ENCODE measurements at regions not wholly inside any gene's neighbourhood (a gene's known extent, or its start where the extent isn't known, plus 50 kb on each side); places are given as distances from the start of the nearest gene placed in this dataset.

DNA sequence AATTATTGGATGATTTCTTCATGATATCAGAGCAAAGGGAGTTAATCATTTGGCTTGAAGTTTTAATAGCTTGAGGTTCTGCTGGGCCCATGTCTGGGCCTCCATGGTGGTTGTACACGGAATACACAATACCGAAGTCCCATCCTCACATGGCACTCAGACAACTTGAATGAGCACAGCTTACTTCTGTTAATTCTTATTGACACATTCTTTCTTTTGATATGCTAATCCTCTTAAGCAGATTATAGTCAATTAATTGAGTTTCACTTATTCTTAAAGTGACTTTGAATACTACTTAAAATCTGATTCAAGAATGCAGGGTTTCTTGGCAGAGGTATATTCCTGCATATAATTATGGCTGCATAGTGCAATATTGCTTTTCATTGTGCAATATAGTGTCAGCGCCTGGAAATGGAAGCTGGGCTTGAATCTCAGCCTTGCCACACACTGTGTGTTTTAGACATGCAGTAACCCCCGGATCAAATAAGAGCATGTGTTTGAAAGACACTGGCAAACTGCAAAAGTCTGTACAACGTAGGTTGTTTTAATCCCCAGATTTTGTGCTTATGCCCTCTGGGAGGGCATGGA, 543.5 kb upstream of the ADARB2 start:
- 70 to 78% methylated on average over 5 of the region's 5 CpGs for WGBS, 2 experiments

DNA sequence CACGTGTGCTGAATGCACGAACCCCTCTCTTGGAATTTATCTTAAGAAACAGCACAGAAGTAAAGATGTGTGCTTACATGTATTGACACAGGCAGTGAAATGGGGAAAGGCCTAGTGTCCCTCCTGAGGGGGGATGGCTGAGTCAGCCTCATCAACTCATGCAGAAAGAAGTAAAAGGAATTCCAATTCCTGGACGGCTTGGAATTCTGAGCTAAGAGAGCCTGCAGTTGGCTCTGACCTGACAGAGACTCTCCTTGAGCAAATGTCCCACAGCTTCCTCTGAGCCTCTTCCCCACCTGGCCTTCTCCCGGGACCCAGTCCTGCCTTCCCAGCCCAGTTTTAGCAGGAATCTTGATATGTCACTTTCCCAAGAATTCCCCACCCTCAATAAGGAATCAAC, 542.4 kb upstream of the ADARB2 start:
- Histone ChIP-seq H3K9me3 (ENCODE audit: control insufficient read depth, low read length) (no peaks in the 10 kb centered on the region), H3K27me3 (ENCODE audit: control insufficient read depth, insufficient read depth, low read length, poor library complexity, severe bottlenecking) (no peaks in the 10 kb centered on the region)
- 72% methylated on average over 4 of the region's 4 CpGs for WGBS, 2 experiments

More for the DNA sequence above, 543.5 kb upstream of the ADARB2 start:
- H3K27ac ChIP-seq (ENCODE audit: insufficient read depth, low read depth, low read length, poor library complexity, severe bottlenecking), result no peak overlapping the region
- no peaks in the 10 kb centered on the region for H3K27me3 ChIP-seq (ENCODE audit: control insufficient read depth, insufficient read depth, low read length, poor library complexity, severe bottlenecking)
- no peak overlapping the region for H3K4me3 ChIP-seq (ENCODE audit: insufficient read depth, low read depth, low read length)
- peaks cover 15% of the 10 kb centered on the region for H3K4me1 ChIP-seq (ENCODE audit: control insufficient read depth, insufficient read depth, low read length)
- H3K9me3 ChIP-seq (ENCODE audit: control insufficient read depth, low read length), result no peaks in the 10 kb centered on the region
- no peaks in the 10 kb centered on the region for H3K36me3 ChIP-seq (ENCODE audit: control insufficient read depth, insufficient read depth, low read length)

DNA sequence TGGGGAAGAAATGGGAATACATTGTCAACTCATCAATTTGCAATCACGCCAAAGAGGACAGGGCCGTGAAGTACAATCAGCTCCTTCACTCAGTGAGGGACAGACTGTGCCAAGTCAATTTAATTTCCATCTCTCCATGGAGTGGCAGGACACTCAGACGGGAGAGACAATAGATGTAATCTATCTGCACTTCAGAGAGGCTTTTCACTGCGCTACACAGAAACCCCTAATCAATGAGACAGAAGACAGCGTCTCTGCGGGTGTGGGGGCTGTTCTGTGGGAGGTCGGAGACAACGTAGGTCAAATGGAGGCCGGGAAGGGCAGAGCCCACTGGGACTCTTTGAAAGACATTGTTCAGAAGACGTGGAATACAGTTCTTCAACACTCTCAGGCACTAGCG, 541.0 kb upstream of the ADARB2 start:
- Histone ChIP-seq H3K4me3 (ENCODE audit: insufficient read depth, low read depth, low read length) (no peak overlapping the region), H3K36me3 (ENCODE audit: control insufficient read depth, insufficient read depth, low read length) (no peaks in the 10 kb centered on the region), H3K4me1 (ENCODE audit: control insufficient read depth, insufficient read depth, low read length) (peaks cover 15% of the 10 kb centered on the region), H3K27me3 (ENCODE audit: control insufficient read depth, insufficient read depth, low read length, poor library complexity, severe bottlenecking) (no peaks in the 10 kb centered on the region), H3K9me3 (ENCODE audit: control insufficient read depth, low read length) (no peaks in the 10 kb centered on the region), H3K27ac (ENCODE audit: insufficient read depth, low read depth, low read length, poor library complexity, severe bottlenecking) (no peak overlapping the region)
- WGBS, 2 experiments, result 62 to 64% methylated on average over 11 of the region's 11 CpGs

More for the DNA sequence above, 542.4 kb upstream of the ADARB2 start:
- H3K4me3 ChIP-seq (ENCODE audit: insufficient read depth, low read depth, low read length), result no peak overlapping the region
- no peak overlapping the region for H3K27ac ChIP-seq (ENCODE audit: insufficient read depth, low read depth, low read length, poor library complexity, severe bottlenecking)
- H3K36me3 ChIP-seq (ENCODE audit: control insufficient read depth, insufficient read depth, low read length), result no peaks in the 10 kb centered on the region
- H3K4me1 ChIP-seq (ENCODE audit: control insufficient read depth, insufficient read depth, low read length), result peaks cover 15% of the 10 kb centered on the region

DNA sequence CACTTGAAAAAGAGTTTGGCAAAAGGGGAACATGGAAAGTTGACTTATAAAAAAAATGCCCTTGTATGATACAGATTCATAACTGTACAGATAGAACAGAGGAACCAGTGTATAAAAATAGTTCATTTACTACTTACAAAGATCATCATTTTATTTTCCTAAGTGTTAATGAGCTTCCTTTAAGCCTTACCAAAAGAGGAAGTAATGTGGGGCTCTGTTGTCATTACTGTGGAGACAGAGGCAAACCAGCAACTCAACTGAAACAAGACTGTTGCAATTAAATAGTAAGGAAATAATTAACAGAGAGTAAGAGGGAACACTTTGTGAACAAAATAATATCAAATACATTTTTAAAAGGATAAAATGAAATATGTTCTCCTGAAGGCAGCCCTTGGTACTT, 526.2 kb upstream of the ADARB2 start:
- H3K27me3 ChIP-seq (ENCODE audit: control insufficient read depth, insufficient read depth, low read length, poor library complexity, severe bottlenecking), result no peaks in the 10 kb centered on the region
- H3K36me3 ChIP-seq (ENCODE audit: control insufficient read depth, insufficient read depth, low read length), result no peaks in the 10 kb centered on the region
- H3K4me3 ChIP-seq (ENCODE audit: insufficient read depth, low read depth, low read length), result no peak overlapping the region
- H3K9me3 ChIP-seq (ENCODE audit: control insufficient read depth, low read length), result peaks cover 2% of the 10 kb centered on the region
- H3K4me1 ChIP-seq (ENCODE audit: control insufficient read depth, insufficient read depth, low read length), result no peaks in the 10 kb centered on the region
- H3K27ac ChIP-seq (ENCODE audit: insufficient read depth, low read depth, low read length, poor library complexity, severe bottlenecking), result no peak overlapping the region

DNA sequence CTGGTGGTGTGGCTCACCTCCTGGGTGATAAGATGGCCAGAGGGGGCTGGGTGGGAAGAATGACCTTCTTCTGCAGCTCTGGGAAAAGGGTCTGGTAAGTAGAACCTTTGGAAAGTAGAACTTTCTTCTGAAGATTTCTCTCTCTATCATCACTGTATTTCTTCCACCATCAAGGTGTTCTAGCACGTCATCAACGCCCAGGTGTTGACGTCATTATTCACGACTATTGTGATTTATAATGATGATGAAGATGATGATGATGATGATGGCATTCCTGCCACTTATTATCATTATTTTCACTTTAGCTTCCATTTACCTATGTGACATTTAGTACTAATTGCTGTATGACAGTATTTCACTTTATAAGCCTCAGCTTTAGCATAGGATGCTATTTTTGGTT, 525.6 kb upstream of the ADARB2 start:
- H3K9me3 ChIP-seq (ENCODE audit: control insufficient read depth, low read length), result peaks cover 2% of the 10 kb centered on the region
- no peak overlapping the region for H3K4me3 ChIP-seq (ENCODE audit: insufficient read depth, low read depth, low read length)
- no peak overlapping the region for H3K27ac ChIP-seq (ENCODE audit: insufficient read depth, low read depth, low read length, poor library complexity, severe bottlenecking)
- WGBS, 2 experiments, result no CpG with 5 or more reads among the region's 4 CpGs
- no peaks in the 10 kb centered on the region for H3K36me3 ChIP-seq (ENCODE audit: control insufficient read depth, insufficient read depth, low read length)
- H3K27me3 ChIP-seq (ENCODE audit: control insufficient read depth, insufficient read depth, low read length, poor library complexity, severe bottlenecking), result no peaks in the 10 kb centered on the region
- no peaks in the 10 kb centered on the region for H3K4me1 ChIP-seq (ENCODE audit: control insufficient read depth, insufficient read depth, low read length)

DNA sequence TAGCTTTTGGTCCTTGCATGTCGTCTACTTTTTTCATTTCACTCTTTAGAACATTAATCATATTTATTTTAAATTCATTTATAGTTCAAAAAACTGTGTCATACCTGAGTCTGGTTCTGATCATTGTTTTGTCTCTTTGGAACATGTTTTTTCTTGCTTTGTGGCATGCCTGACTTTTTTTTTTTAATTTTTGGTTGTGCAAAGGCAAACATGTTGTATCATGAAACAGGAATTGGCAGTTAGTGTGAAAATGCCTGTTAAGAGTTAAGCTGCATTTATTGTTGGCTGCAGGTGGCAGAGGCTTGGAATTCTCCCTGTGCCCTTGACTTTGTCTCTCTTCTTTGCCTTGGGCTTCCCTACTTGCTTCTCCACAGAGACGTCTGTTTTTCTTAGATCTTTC, 525.0 kb upstream of the ADARB2 start:
- H3K27me3 ChIP-seq (ENCODE audit: control insufficient read depth, insufficient read depth, low read length, poor library complexity, severe bottlenecking), result no peaks in the 10 kb centered on the region
- H3K4me1 ChIP-seq (ENCODE audit: control insufficient read depth, insufficient read depth, low read length), result no peaks in the 10 kb centered on the region
- peaks cover 2% of the 10 kb centered on the region for H3K9me3 ChIP-seq (ENCODE audit: control insufficient read depth, low read length)
- H3K36me3 ChIP-seq (ENCODE audit: control insufficient read depth, insufficient read depth, low read length), result no peaks in the 10 kb centered on the region
- 90% methylated on average over 2 of the region's 2 CpGs; no CpG with 5 or more reads in 1 of the 2 experiments for WGBS, 2 experiments
- H3K4me3 ChIP-seq (ENCODE audit: insufficient read depth, low read depth, low read length), result no peak overlapping the region
- no peak overlapping the region for H3K27ac ChIP-seq (ENCODE audit: insufficient read depth, low read depth, low read length, poor library complexity, severe bottlenecking)

DNA sequence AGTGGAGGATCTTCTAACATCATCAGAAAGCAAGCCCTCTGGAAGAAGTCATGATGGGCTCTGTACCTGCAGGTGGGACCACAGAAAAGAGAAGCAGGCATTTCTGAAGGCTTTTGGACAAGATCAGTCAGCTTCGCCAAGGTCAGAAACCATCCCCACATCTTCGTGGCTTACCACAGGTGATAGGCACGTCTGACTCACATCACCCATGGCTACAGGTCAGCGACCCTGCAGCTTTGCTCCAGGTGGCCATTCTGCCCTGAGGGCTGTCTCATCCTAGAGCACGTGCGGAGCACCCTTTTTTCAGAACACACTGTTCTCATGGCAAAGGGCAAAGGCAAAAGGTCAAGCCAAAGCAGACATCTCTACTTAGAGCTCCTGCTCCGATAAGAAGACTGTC, 518.9 kb upstream of the ADARB2 start:
- no peak overlapping the region for H3K27ac ChIP-seq (ENCODE audit: insufficient read depth, low read depth, low read length, poor library complexity, severe bottlenecking)
- H3K9me3 ChIP-seq (ENCODE audit: control insufficient read depth, low read length), result no peaks in the 10 kb centered on the region
- H3K4me3 ChIP-seq (ENCODE audit: insufficient read depth, low read depth, low read length), result no peak overlapping the region
- 92 to 93% methylated on average over 7 of the region's 7 CpGs for WGBS, 2 experiments
- no peaks in the 10 kb centered on the region for H3K27me3 ChIP-seq (ENCODE audit: control insufficient read depth, insufficient read depth, low read length, poor library complexity, severe bottlenecking)
- H3K4me1 ChIP-seq (ENCODE audit: control insufficient read depth, insufficient read depth, low read length), result no peaks in the 10 kb centered on the region
- no peaks in the 10 kb centered on the region for H3K36me3 ChIP-seq (ENCODE audit: control insufficient read depth, insufficient read depth, low read length)

DNA sequence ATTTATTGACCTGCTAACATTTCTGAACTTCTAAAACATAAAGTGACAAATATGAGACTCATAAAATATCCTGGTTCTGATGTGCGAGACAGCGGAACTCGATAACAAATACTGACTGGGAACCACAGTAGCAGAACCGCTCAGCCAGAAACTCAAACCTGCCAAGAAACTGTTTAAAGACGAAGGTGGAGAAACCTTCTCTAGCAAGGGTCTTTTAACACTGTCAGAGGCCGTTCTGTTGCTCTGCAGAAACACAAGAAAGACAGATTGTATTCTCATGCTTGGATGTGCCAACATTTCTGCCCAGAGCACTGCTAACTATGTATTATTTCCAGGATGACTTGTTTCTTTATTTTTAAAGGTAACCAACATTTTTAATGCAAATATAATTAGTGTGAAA, 514.8 kb upstream of the ADARB2 start:
- Histone ChIP-seq H3K4me3 (ENCODE audit: insufficient read depth, low read depth, low read length) (no peak overlapping the region), H3K27me3 (ENCODE audit: control insufficient read depth, insufficient read depth, low read length, poor library complexity, severe bottlenecking) (no peaks in the 10 kb centered on the region), H3K27ac (ENCODE audit: insufficient read depth, low read depth, low read length, poor library complexity, severe bottlenecking) (no peak overlapping the region), H3K36me3 (ENCODE audit: control insufficient read depth, insufficient read depth, low read length) (no peaks in the 10 kb centered on the region), H3K9me3 (ENCODE audit: control insufficient read depth, low read length) (no peaks in the 10 kb centered on the region), H3K4me1 (ENCODE audit: control insufficient read depth, insufficient read depth, low read length) (no peaks in the 10 kb centered on the region)
- 89 to 92% methylated on average over 6 of the region's 6 CpGs for WGBS, 2 experiments

DNA sequence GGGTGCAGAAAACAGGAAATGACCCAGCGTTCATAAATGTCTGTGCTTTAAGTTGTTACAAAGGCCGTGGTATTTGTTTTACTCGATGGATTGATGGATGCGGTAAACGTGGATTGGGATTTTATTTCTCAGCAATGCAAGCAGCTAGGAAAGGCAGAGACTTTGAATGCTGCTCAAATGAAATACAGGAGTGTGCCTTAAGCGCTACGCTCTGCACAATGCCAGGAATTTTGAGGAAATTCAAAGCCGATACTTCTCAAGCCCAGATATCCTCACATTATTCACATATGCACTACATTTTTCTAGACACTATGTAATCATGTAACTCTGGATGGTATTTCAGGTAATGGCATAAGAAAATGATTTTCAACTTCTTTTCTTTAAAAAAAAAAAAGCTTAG, 514.3 kb upstream of the ADARB2 start:
- H3K9me3 ChIP-seq (ENCODE audit: control insufficient read depth, low read length), result no peaks in the 10 kb centered on the region
- H3K4me1 ChIP-seq (ENCODE audit: control insufficient read depth, insufficient read depth, low read length), result no peaks in the 10 kb centered on the region
- H3K27ac ChIP-seq (ENCODE audit: insufficient read depth, low read depth, low read length, poor library complexity, severe bottlenecking), result no peak overlapping the region
- H3K4me3 ChIP-seq (ENCODE audit: insufficient read depth, low read depth, low read length), result no peak overlapping the region
- WGBS, 2 experiments, result 95 to 97% methylated on average over 8 of the region's 8 CpGs
- no peaks in the 10 kb centered on the region for H3K36me3 ChIP-seq (ENCODE audit: control insufficient read depth, insufficient read depth, low read length)
- H3K27me3 ChIP-seq (ENCODE audit: control insufficient read depth, insufficient read depth, low read length, poor library complexity, severe bottlenecking), result no peaks in the 10 kb centered on the region

DNA sequence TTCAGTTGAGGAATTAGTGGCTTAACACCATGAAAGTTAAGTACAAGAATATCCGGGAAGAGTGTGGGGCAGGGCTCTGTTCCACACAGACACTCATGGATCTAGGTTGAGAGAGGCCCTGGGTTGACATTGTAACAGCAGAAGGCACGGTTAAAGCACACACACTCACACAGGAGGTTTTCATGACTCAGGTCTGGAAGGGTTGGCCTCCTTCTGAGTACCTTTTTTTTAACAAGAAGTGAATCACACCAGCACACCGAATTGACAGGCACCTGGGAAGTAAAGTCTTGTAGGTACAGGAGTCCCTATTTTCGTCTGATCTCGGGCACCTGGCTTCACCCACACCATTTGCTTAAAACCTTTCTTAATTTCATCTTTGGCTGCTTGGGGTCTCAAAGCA, 509.4 kb upstream of the ADARB2 start:
- Histone ChIP-seq H3K9me3 (ENCODE audit: control insufficient read depth, low read length) (no peaks in the 10 kb centered on the region), H3K27me3 (ENCODE audit: control insufficient read depth, insufficient read depth, low read length, poor library complexity, severe bottlenecking) (no peaks in the 10 kb centered on the region), H3K4me1 (ENCODE audit: control insufficient read depth, insufficient read depth, low read length) (no peaks in the 10 kb centered on the region), H3K27ac (ENCODE audit: insufficient read depth, low read depth, low read length, poor library complexity, severe bottlenecking) (no peak overlapping the region), H3K36me3 (ENCODE audit: control insufficient read depth, insufficient read depth, low read length) (no peaks in the 10 kb centered on the region), H3K4me3 (ENCODE audit: insufficient read depth, low read depth, low read length) (no peak overlapping the region)
- 92 to 95% methylated on average over 5 of the region's 5 CpGs for WGBS, 2 experiments

DNA sequence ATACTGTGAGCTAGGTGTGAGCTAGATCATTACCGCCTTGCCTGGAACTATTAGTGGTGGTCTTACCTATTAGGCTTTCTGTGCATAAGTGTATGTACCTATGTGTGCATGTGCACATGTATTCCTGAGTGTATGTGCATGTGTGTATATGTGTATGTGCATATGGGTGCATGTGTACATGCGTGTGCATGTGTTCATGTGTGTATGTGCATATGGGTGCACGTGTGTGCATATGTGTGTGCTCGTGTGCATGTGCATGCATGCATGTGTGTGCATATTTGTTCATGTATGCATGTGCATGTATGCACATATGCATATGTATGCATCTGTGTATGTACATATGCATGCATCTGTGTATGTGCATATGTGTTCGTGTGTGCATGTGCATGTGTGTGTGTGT, 508.3 kb upstream of the ADARB2 start:
- Histone ChIP-seq H3K4me1 (ENCODE audit: control insufficient read depth, insufficient read depth, low read length) (no peaks in the 10 kb centered on the region), H3K36me3 (ENCODE audit: control insufficient read depth, insufficient read depth, low read length) (no peaks in the 10 kb centered on the region), H3K4me3 (ENCODE audit: insufficient read depth, low read depth, low read length) (no peak overlapping the region), H3K9me3 (ENCODE audit: control insufficient read depth, low read length) (no peaks in the 10 kb centered on the region), H3K27me3 (ENCODE audit: control insufficient read depth, insufficient read depth, low read length, poor library complexity, severe bottlenecking) (no peaks in the 10 kb centered on the region), H3K27ac (ENCODE audit: insufficient read depth, low read depth, low read length, poor library complexity, severe bottlenecking) (no peak overlapping the region)
- 96 to 98% methylated on average over 5 of the region's 5 CpGs for WGBS, 2 experiments

All from ectodermal cell (in vitro differentiated cells).